Activated naive CD4-positive, alpha-beta T cell treated with anti-CD3 and anti-CD28 coated beads, Interleukin-2, amount 50 U/mL, for 16 hours (primary cell): ENCODE measurements at regions not wholly inside any gene's neighbourhood (a gene's known extent, or its start where the extent isn't known, plus 50 kb on each side); places are given as distances from the start of the nearest gene placed in this dataset.
"Not testable (repeated sequence)": the region's sequence is repeated elsewhere in the genome, so short reads cannot be mapped to it uniquely, and the experiment has no call there.

Experiments used
- DNase-seq: peaks from one replicate; pipeline ENCODE4 v3.0.0-alpha.2; 2020

DNA sequence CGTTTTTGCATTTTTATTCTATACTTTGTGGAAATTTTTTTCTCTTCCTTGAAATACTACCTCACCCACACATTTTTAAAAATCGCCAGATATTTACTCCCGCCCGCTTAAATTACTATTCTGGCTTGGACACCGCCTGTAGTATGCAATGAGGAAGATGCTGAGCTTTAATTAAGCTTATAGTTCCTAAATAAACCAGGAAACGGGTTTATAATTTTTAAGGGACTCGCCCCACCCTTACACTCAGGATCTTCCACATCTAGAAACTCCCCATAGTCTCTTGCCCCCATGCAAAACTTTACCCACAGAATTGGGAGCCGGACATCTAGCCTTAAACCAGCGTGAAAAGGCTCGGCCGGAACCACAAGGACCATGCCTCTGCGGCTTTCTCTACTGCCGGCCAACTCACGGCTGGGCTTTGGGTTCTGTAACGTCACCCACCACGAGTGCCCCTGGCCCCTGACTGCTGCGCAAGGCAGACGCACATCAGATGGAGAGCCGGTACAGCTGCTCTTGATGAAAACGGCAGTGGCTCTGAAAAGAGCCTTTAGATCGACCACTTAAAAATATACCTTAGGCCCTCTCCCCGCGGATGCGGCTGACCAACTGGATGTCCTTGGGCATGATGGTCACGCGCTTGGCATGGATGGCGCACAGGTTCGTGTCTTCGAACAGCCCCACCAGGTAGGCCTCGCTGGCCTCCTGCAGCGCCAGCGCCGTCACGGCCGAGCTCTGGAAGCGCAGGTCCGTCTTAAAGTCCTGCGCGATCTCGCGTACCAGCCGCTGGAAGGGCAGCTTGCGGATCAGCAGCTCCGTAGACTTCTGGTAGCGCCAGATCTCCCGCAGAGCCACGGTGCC, 66.3 kb downstream of the FAM72B start:
- DNase-seq = not testable (repeated sequence)
